Renal cortex interstitium (tissue), 11 donors: ENCODE measurements at regions not wholly inside any gene's neighbourhood (a gene's known extent, or its start where the extent isn't known, plus 50 kb on each side); places are given as distances from the start of the nearest gene placed in this dataset.
"Not testable (repeated sequence)": the region's sequence is repeated elsewhere in the genome, so short reads cannot be mapped to it uniquely, and the experiment has no call there.

Experiments
- DNase-seq, 11 donors: peaks; one replicate each; pipeline ENCODE4 v3.0.0-alpha.2; 2013; ENCODE audit warnings: low read depth in 9 of 11, low spot score in 4 of 11; ENCODE audit errors: extremely low read depth in 1 of 11

- no peak for DNase-seq
Observed at GRCh38 chr9:89952401-89952800, 347.6 kb downstream of the GADD45G start.

DNA sequence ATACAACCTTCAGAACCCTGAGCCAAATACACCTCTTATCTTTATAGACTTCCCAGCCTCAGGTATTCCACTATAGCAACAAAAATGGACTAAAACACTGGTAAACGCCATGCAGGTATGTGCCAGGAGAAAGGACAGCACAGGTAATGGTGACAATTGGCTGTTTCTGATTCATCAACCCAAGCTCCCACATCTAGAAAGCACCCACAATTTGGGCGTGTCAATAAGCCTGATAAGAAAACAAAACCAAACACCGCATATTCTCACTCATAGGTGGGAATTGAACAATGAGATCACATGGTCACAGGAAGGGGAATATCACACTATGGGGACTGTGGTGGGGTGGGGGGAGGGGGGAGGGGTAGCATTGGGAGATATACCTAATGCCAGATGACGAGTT, 348.5 kb downstream of the GADD45G start:
- not testable (repeated sequence) for DNase-seq

DNA sequence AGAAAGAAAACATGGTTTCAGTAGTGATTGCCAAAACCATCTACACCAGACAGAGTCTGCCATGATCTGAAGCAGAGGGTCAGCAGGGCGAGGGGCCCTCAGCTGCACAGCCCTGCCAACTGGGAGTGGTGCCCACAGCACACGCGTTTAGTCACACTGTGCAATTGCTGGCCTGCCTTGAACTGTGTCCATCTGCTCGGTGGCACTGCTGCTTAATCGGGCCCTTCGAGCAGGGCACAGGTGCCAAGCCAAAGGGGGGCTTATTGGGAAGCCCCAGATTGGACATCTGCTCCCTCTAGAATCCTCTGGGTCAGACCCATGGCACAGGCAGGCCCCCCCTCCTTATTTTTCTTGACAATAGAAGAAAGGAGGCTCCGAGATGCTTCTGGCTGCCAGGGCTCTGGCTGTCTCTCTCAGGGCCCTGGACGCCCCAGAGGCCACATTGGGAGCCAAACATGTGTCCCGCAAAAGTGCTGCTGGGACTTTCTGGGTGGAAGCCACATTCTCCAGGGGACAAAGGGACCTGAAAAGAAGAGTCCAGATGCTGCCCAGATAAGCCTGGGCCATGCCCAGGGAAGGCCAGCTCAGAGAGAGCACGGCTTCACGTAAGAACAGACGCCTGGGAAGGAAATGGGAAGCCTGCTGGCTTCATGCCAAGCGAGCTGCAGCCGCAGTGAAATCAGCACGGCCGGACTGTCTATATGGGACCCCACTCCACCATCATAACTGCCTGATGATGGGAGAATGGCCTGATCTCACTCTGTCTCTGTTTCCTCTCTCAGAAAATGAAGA, 349.2 kb downstream of the GADD45G start:
- DNase-seq = no peak

- no peak for DNase-seq
Observed at GRCh38 chr9:89955144-89955543, 350.3 kb downstream of the GADD45G start.

GRCh38 chr9:89955626-89956025, 350.8 kb downstream of the GADD45G start:
- no peak for DNase-seq

- no peak for DNase-seq
Observed at GRCh38 chr9:89956331-89956730, 351.5 kb downstream of the GADD45G start.

DNA sequence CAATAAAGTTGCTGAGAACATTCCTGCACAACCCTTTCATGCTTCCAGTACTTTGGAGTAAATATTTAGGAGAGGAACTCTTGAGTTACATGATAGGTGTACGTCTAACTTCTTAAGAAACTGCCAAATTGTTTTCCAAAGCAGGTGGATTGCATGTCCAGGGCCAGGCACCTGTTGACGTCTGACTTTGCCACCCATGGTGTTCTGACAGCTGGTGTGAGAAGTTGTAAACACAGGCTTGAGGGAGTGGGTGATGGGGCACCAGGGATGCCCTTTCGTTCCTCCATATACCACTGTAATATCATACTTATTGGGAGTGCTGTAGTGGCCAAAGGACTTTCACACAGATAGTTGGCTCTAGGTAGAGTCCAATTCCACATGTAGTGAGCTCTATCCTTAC, 352.1 kb downstream of the GADD45G start:
- DNase-seq = no peak

DNA sequence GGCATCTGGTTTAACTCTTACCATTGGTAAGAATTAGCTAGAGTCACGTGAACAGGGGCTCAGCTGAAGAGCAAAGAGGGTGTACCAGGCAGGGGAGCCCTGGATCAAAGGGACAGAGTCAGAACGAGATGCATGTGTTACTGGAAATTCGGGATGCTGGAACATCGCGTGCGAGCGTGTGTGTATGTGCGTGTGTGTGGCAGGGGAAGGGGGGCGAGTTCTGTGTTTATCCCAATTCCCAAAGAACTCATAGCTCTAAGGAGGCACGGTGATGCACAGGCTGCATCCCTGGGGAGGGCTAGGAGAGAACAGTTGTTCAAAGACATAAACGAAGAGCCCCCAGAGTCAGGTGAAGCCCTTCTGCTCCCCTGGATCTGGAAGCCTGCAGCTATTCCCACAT, 353.3 kb downstream of the GADD45G start:
- no peak for DNase-seq

DNA sequence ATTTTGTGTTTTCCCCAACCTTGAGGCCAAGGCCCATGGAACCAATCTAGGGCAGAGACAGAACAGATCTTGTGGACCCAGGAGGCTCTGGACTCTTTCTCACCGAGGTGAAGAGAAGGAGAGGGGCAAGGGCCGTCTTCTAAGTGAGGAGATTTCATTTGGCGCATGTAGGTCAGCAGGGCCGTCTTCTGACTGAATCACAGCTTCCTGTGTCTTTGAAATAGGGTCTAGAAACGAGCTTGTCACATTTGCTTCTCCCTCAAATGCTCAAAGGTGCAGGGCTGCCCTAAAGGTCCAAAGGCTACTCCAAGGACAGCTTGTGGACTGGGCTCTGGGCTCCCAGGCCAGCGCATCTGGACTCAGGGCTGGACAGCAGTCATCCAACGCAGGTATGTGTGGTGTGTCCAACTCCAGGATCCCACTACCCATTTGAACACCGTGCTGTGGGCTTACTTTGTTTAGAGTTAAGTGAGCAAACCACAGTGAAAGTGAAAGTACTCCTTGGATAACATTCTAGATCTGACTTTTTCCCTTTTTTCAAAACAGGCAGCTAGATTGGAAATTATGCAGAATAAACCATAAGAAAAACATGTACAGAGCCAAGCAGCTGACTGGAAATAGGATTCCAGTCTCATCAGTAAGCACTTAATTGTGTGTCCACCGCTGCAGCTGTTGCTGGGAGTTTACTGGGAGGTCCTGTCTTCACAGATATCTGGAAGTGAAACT, 357.0 kb downstream of the GADD45G start:
- DNase-seq = no peak

DNA sequence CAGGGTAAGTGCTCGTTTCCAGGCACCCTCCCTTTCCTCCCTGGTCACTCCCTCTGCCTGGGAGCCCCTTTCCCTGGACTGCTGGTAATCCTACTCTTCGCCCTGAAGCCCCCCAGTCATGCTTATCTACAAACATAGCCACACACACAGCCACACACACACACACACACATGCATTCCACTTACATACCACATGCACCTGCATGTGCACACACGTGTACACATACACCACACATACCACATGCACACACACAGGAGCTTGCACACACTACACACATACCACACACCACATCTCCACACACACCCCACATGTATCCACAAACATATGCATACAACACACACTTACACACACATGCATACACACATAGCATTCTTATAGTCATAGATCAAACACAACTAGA, 358.5 kb downstream of the GADD45G start:
- no peak for DNase-seq

- DNase-seq = no peak
Observed at GRCh38 chr9:89967527-89967926, 362.7 kb downstream of the GADD45G start.

- DNase-seq = no peak
Observed at GRCh38 chr9:89969156-89969675, 364.4 kb downstream of the GADD45G start.

DNA sequence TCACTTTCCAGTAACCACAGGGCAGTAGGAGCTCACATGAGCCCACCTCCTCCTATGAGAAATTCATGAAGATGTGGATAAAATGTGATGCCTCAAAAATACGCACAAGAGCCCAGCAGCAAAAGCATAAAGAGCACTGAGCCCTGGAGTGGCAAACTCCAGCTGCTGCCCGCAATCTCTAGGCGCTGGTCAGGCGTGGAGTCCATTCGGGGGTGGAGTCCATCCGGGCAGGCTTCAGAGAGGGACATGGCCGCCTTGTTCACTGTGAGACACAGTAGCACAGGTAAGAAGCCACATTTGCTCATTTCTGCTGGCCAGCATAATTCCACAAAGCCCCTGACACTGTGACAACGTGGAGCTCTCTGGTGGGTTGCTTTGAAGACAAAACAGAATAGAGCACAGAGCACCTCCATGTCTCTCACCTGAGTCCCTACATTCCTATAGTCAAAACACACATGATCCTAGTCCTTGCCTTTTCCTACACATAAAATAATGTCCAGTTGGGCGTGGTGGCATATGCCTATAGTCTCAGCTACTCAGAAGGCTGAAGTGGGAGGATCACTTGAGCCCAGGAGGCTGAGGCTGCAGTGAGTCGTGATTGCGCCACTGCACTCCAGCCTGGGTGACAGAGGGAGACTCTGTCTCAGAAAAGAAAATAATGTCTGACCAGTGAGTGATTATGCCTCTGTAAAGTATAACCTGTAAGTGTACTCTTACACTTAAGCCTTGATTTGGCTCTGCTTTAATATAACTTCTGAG, 365.2 kb downstream of the GADD45G start:
- no peak for DNase-seq

DNA sequence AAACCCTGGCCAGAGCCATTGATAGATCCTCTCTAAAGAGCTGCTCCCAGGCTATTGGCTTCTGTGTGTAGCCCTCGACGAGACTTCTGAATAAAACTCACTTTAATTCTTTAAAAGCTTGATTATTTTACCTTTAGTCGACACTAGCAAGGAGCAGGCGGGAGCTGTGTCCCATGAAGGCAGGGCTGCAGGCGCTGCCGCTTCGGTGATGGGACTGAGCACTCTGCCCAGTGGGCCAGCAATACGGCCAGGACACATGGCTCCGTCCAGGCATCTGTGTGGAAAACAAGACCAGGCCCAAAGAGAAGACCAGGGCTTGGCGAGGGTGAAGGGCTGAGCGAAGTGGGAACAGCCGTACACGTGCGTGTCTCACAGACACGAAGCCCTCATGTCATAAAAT, 365.9 kb downstream of the GADD45G start:
- no peak for DNase-seq

- no peak for DNase-seq
Observed at GRCh38 chr9:89972535-89972934, 367.7 kb downstream of the GADD45G start.

- no peak for DNase-seq
Observed at GRCh38 chr9:89974582-89974981, 369.8 kb downstream of the GADD45G start.

DNA sequence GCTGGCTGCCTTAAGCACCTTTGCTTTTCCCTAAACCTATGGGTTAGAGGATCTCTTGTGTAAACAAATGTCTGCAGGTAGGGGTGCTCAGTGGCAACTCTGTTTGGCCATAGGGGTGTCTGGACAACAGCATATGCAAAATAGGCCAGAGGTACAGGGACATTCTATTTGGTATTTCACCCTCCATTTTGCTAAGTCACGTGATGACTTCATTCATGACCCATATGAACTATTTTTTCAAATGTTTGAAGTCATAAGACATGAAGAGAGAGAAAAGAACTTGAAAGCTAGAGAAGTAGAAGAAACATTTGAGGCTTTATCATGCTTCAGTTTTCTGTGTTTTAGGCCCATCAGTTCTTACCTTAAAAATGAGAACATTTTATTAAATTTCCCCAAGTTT, 370.2 kb downstream of the GADD45G start:
- DNase-seq = no peak

- DNase-seq = no peak
Observed at GRCh38 chr9:89975630-89976029, 370.8 kb downstream of the GADD45G start.

GRCh38 chr9:89978185-89978584, 373.4 kb downstream of the GADD45G start:
- DNase-seq = no peak

DNA sequence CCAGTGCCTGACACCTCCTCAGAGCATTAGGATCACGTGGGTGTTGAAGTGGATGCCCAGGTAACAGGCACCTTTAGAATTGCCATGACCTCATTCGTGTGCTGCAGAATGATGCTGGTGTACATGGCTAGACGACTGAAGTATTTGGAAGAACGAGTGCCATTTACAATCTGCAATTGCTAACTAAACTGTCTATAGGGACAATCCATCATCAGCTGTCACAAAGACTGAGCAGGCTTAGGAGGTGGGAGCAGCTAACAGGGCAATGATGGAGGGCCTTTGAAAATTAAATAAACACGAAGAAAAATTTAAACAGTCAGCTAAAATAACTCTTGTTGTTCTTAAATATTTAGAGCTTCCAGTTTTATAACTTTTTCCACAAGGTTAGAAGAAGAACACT, 375.8 kb downstream of the GADD45G start:
- DNase-seq = no peak
